ENCODE measurements at regions not wholly inside any gene's neighbourhood (a gene's known extent, or its start where the extent isn't known, plus 50 kb on each side); places are given as distances from the start of the nearest gene placed in this dataset.

GRCh38 chr2:9108210-9108967, 98.2 kb upstream of the ASAP2 start:
- no peak for ATAC-seq
- TF ChIP-seq CTCF (IDR thresholded peaks at IDR 0.05): no peak
- intact Hi-C loops (cut with DNase I): no loop called here
- Histone ChIP-seq H3K4me3 (no peak overlapping the region), H3K4me1 (no peaks in the 10 kb centered on the region), H3K27me3 (ENCODE audit: insufficient read depth in 3 of 3, low read length in 2 of 3) (no peaks in the 10 kb centered on the region), H3K27ac (no peak overlapping the region), H3K9me3 (no peaks in the 10 kb centered on the region), H3K36me3 (ENCODE audit: insufficient read depth in 1 of 2, low read depth in 1 of 2) (no peaks in the 10 kb centered on the region)
- DNase-seq: no peak
- WGBS, 3 donors: 43 to 48% (median 44%) methylated on average over 11 of the region's 11 CpGs

- H3K36me3 ChIP-seq (ENCODE audit: insufficient read depth in 1 of 2, low read depth in 1 of 2): no peaks in the 10 kb centered on the region
- H3K9me3 ChIP-seq: no peaks in the 10 kb centered on the region
- H3K4me1 ChIP-seq: no peaks in the 10 kb centered on the region
- no peaks in the 10 kb centered on the region for H3K27me3 ChIP-seq (ENCODE audit: insufficient read depth in 3 of 3, low read length in 2 of 3)
- no peak overlapping the region for H3K4me3 ChIP-seq
- intact Hi-C loops (cut with DNase I): no loop called here
- DNase-seq (no peak), ATAC-seq (no peak)
- no peak for TF ChIP-seq CTCF (IDR thresholded peaks at IDR 0.05)
- no peak overlapping the region for H3K27ac ChIP-seq
- 63 to 66% (median 65%) methylated on average over 16 of the region's 16 CpGs for WGBS, 3 donors
Measured at GRCh38 chr2:9107168-9108025, 99.2 kb upstream of the ASAP2 start.

- DNase-seq (no peak), ATAC-seq (no peak)
- Histone ChIP-seq H3K4me1 (no peaks in the 10 kb centered on the region), H3K27me3 (ENCODE audit: insufficient read depth in 3 of 3, low read length in 2 of 3) (no peaks in the 10 kb centered on the region), H3K4me3 (no peak overlapping the region), H3K36me3 (ENCODE audit: insufficient read depth in 1 of 2, low read depth in 1 of 2) (no peaks in the 10 kb centered on the region), H3K27ac (no peak overlapping the region), H3K9me3 (no peaks in the 10 kb centered on the region)
- 56 to 66% (median 63%) methylated on average over 12 of the region's 12 CpGs for WGBS, 3 donors
- TF ChIP-seq CTCF (IDR thresholded peaks at IDR 0.05): no peak
- intact Hi-C loops (cut with DNase I): no loop called here
Measured at GRCh38 chr2:9106338-9107167, 100.1 kb upstream of the ASAP2 start.

- ATAC-seq (no peak), DNase-seq (no peak)
- no peaks in the 10 kb centered on the region for H3K9me3 ChIP-seq
- H3K36me3 ChIP-seq (ENCODE audit: insufficient read depth in 1 of 2, low read depth in 1 of 2): no peaks in the 10 kb centered on the region
- WGBS, 3 donors: 77 to 78% (median 77%) methylated on average over 21 of the region's 21 CpGs
- no peak overlapping the region for H3K4me3 ChIP-seq
- H3K27ac ChIP-seq: no peak overlapping the region
- H3K4me1 ChIP-seq: no peaks in the 10 kb centered on the region
- intact Hi-C loops (cut with DNase I): no loop called here
- TF ChIP-seq CTCF (IDR thresholded peaks at IDR 0.05): no peak
- no peaks in the 10 kb centered on the region for H3K27me3 ChIP-seq (ENCODE audit: insufficient read depth in 3 of 3, low read length in 2 of 3)
Measured at GRCh38 chr2:9105601-9106337, 100.8 kb upstream of the ASAP2 start.
